ENCODE measurements at regions not wholly inside any gene's neighbourhood (a gene's known extent, or its start where the extent isn't known, plus 50 kb on each side); places are given as distances from the start of the nearest gene placed in this dataset.

GRCh38 chr2:207227062-207227748 lies 61.5 kb upstream of the KLF7 start:
- Histone ChIP-seq H3K9me3 (ENCODE audit: control insufficient read depth in 4 of 4, low read length in 3 of 4) (no peaks in the 10 kb centered on the region), H3K9ac (ENCODE audit: low read depth in 1 of 2, low read length in 2 of 2) (no peak overlapping the region), H3K27ac (ENCODE audit: low read depth in 1 of 2, low read length in 2 of 2) (no peak overlapping the region), H3K36me3 (ENCODE audit: control insufficient read depth in 4 of 4, insufficient read depth in 3 of 4, low read depth in 1 of 4, low read length in 3 of 4) (no peaks in the 10 kb centered on the region), H3K4me3 (ENCODE audit: low read depth in 1 of 3, low read length in 3 of 3) (no peak overlapping the region), H3K27me3 (ENCODE audit: control insufficient read depth in 4 of 4, insufficient read depth in 4 of 4, low read length in 3 of 4) (no peaks in the 10 kb centered on the region), H3K4me1 (ENCODE audit: control insufficient read depth in 4 of 4, insufficient read depth in 4 of 4, low read length in 3 of 4) (no peaks in the 10 kb centered on the region)
- TF ChIP-seq FOXA1 (IDR thresholded peaks at IDR 0.05) (no peak), EGR1 (IDR thresholded peaks at IDR 0.05; ENCODE audit: low read depth in 2 of 2) (no peak), HNF4A (conservative IDR thresholded peaks at IDR 0.05) (no peak), MAX (IDR thresholded peaks at IDR 0.05) (no peak), YY1 (IDR thresholded peaks at IDR 0.05) (no peak), CTCF (IDR thresholded peaks at IDR 0.05; ENCODE audit: low read depth, low read length, missing input control) (no peak), FOXA2 (IDR thresholded peaks at IDR 0.05) (no peak), GABPA (IDR thresholded peaks at IDR 0.05 in 1 of 2, conservative IDR thresholded peaks at IDR 0.05 in 1 of 2) (no peak), TAF1 (conservative IDR thresholded peaks at IDR 0.05) (no peak), NR2F2 (IDR thresholded peaks at IDR 0.05) (no peak), RXRA (IDR thresholded peaks at IDR 0.05) (no peak), JUND (IDR thresholded peaks at IDR 0.05) (no peak), REST (IDR thresholded peaks at IDR 0.05) (no peak), HNF4G (IDR thresholded peaks at IDR 0.05) (no peak), ATF3 (IDR thresholded peaks at IDR 0.05) (no peak), SP1 (IDR thresholded peaks at IDR 0.05) (no peak), RAD21 (IDR thresholded peaks at IDR 0.05) (no peak), ZBTB33 (IDR thresholded peaks at IDR 0.05) (no peak)
- DNase-seq (ENCODE audit: low spot score), result no peak
- 49% methylated on average over 18 of the region's 18 CpGs for WGBS

Data from liver (tissue), 8 donors.